ENCODE measurements at regions not wholly inside any gene's neighbourhood (a gene's known extent, or its start where the extent isn't known, plus 50 kb on each side); places are given as distances from the start of the nearest gene placed in this dataset.

DNA sequence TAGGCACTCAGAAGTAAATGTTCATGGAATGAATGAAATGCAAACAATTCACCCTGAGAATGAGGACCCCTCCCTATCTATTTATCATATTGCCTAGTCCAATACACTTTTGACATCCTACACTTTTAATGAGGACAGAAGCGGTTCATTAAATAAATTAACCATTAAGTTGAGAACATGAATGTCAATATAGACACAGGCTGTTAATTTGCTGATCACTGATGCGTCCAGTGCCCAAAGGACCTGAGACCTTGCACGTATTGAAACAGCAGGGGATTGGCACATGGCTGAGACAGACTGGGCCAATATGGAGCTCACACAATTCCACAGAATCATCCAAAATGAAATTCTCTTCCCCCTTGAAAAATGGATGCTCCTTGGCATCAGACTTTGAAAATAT lies 430.0 kb downstream of the SLC4A3 start:
- CTCF ChIA-PET = no interaction called here
- Mint-ChIP-seq H3K9me3 (peaks cover 0 to 17% (median 5%) of the 10 kb centered on the region in 11 donors), H3K27me3 (peaks cover 0 to 8% (median 4%) of the 10 kb centered on the region in 5 donors), H3K4me1 (peaks cover 0 to 1% (median 0%) of the 10 kb centered on the region in 7 donors), H3K36me3 (no peaks in the 10 kb centered on the region), H3K4me3 (no peak overlapping the region), H3K27ac (no peak overlapping the region)
- Histone ChIP-seq H3K4me1 (ENCODE audit: control insufficient read depth in 2 of 2, insufficient read depth in 2 of 2, low read length in 2 of 2) (no peaks in the 10 kb centered on the region), H3K4me3 (ENCODE audit: low read length) (no peak overlapping the region), H3K9me3 (ENCODE audit: control insufficient read depth in 2 of 3, low read length in 3 of 3) (no peaks in the 10 kb centered on the region), H3K27ac (ENCODE audit: low read depth, low read length) (no peak overlapping the region), H3K36me3 (ENCODE audit: control insufficient read depth in 2 of 3, insufficient read depth in 3 of 3, low read length in 3 of 3) (no peaks in the 10 kb centered on the region), H3K27me3 (ENCODE audit: control insufficient read depth in 2 of 2, insufficient read depth in 2 of 2, low read length in 2 of 2) (peaks cover 0 to 2% of the 10 kb centered on the region in 2 donors)
- no peak for DNase-seq
- no peak for ATAC-seq
- intact Hi-C loops (cut with micrococcal nuclease) = no loop called here
- POLR2A ChIA-PET = no interaction called here

DNA sequence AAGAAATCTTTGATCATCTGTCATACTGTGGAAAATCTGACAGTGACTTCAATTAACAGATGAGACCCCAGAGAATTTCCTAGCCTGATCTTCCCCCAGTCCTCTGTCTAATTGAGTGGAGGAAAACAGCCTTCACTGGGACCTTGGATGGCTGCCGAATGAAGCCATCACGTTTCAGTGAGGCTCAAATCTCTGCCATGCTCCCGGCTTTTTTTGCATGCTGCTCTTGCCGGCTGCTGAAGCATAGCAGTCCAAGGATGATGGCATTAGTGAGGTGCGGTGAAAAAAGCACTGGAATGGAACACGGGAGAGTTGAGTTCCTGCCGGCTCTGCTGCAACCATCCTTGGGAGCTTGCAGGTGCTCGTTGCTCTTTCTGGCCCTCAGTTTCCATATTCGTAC lies 430.5 kb downstream of the SLC4A3 start:
- Histone ChIP-seq H3K27ac (ENCODE audit: low read depth, low read length) (no peak overlapping the region), H3K9me3 (ENCODE audit: control insufficient read depth in 2 of 3, low read length in 3 of 3) (no peaks in the 10 kb centered on the region), H3K4me1 (ENCODE audit: control insufficient read depth in 2 of 2, insufficient read depth in 2 of 2, low read length in 2 of 2) (no peaks in the 10 kb centered on the region), H3K4me3 (ENCODE audit: low read length) (no peak overlapping the region), H3K36me3 (ENCODE audit: control insufficient read depth in 2 of 3, insufficient read depth in 3 of 3, low read length in 3 of 3) (no peaks in the 10 kb centered on the region), H3K27me3 (ENCODE audit: control insufficient read depth in 2 of 2, insufficient read depth in 2 of 2, low read length in 2 of 2) (no peaks in the 10 kb centered on the region)
- ChIA-PET POLR2A (no interaction called here), CTCF (no interaction called here)
- intact Hi-C loops (cut with micrococcal nuclease) = no loop called here
- peaks cover 0 to 17% (median 5%) of the 10 kb centered on the region in 11 donors for H3K9me3 Mint-ChIP-seq
- peaks cover 0 to 1% (median 0%) of the 10 kb centered on the region in 7 donors for H3K4me1 Mint-ChIP-seq
- peaks cover 0 to 8% (median 4%) of the 10 kb centered on the region in 5 donors for H3K27me3 Mint-ChIP-seq
- no peak overlapping the region for H3K4me3 Mint-ChIP-seq
- H3K27ac Mint-ChIP-seq = no peak overlapping the region
- H3K36me3 Mint-ChIP-seq = no peaks in the 10 kb centered on the region
- ATAC-seq (no peak), DNase-seq (no peak)

DNA sequence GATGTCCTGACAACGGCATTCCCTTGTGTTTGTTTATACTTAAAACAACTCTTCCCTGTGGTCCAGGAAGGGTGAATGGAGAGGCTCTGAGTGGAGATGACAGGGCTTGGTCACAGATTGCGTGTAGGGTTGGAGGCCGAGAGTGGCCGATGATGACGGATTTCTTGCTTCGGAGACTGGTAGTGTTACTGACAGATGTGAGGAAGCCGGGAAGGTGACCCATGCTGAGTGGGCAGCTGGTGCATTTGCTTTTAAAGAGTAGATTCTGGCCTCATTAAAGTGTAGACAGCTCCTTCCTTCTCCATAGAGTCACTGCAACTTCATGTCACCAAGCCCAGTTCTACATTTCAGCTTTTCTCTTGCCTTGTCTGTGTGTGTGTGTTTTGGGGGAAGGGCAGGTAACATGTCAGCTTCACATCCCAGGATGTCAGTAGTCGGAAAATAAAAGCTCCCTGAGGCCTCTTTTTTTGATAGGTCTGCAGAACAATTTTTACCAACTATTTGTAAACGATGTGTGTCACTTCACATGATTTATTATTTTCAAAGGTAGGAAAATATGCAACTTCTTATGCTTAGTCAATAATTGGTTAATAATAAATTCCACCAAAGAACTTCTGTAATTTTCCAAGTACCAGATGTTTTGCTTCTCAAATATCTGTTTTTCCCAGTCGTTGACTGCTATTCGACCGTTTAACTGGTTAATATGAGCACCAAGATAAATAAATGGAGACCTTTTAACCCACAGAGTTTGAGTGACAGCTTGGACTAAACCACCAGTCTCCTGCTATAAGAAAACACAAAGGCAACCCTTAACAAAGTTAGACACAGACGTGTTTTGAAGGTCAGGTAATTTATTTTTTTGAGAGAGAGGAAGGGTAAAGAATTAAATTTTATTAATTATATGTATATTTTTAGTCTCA lies 436.9 kb downstream of the SLC4A3 start:
- Histone ChIP-seq H3K4me1 (ENCODE audit: control insufficient read depth in 2 of 2, insufficient read depth in 2 of 2, low read length in 2 of 2) (no peaks in the 10 kb centered on the region), H3K36me3 (ENCODE audit: control insufficient read depth in 2 of 3, insufficient read depth in 3 of 3, low read length in 3 of 3) (no peaks in the 10 kb centered on the region), H3K27ac (ENCODE audit: low read depth, low read length) (no peak overlapping the region), H3K27me3 (ENCODE audit: control insufficient read depth in 2 of 2, insufficient read depth in 2 of 2, low read length in 2 of 2) (no peaks in the 10 kb centered on the region), H3K4me3 (ENCODE audit: low read length) (no peak overlapping the region), H3K9me3 (ENCODE audit: control insufficient read depth in 2 of 3, low read length in 3 of 3) (no peaks in the 10 kb centered on the region)
- Mint-ChIP-seq H3K27ac (no peak overlapping the region), H3K27me3 (peaks cover 0 to 6% (median 2%) of the 10 kb centered on the region in 5 donors), H3K4me3 (no peak overlapping the region), H3K36me3 (no peaks in the 10 kb centered on the region), H3K9me3 (peaks cover 0 to 5% (median 0%) of the 10 kb centered on the region in 11 donors), H3K4me1 (no peaks in the 10 kb centered on the region)
- ATAC-seq (no peak), DNase-seq (no peak)
- ChIA-PET CTCF (no interaction called here), POLR2A (no interaction called here)
- intact Hi-C loops (cut with micrococcal nuclease) = no loop called here

DNA sequence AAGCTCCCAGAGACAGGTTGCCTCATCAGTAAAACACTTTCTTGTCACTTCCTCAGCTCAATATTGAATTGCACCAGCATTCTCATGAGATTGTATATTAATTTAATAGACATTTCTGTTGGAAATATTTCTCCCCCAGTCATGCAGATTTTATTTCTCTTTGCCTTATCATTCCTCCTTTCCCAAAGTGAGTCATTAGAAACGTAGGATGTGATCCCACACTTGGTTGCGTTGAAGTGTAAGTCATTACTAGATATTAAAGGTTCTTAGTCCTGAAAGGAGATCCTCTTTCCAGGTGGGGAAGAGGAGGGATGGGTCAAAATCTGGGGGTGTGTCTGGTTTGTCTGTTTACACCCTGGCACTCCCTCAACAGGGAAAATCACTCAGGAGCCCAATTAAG lies 438.2 kb downstream of the SLC4A3 start:
- no peaks in the 10 kb centered on the region for H3K27me3 ChIP-seq (ENCODE audit: control insufficient read depth in 2 of 2, insufficient read depth in 2 of 2, low read length in 2 of 2)
- peaks cover 0 to 5% (median 0%) of the 10 kb centered on the region in 11 donors for H3K9me3 Mint-ChIP-seq
- H3K36me3 ChIP-seq (ENCODE audit: control insufficient read depth in 2 of 3, insufficient read depth in 3 of 3, low read length in 3 of 3) = no peaks in the 10 kb centered on the region
- H3K27me3 Mint-ChIP-seq = peaks cover 0 to 4% (median 0%) of the 10 kb centered on the region in 5 donors
- H3K27ac ChIP-seq (ENCODE audit: low read depth, low read length) = no peak overlapping the region
- ATAC-seq (no peak), DNase-seq (no peak)
- H3K4me3 Mint-ChIP-seq = no peak overlapping the region
- no peaks in the 10 kb centered on the region for H3K9me3 ChIP-seq (ENCODE audit: control insufficient read depth in 2 of 3, low read length in 3 of 3)
- no peak overlapping the region for H3K27ac Mint-ChIP-seq
- no peaks in the 10 kb centered on the region for H3K4me1 Mint-ChIP-seq
- no peaks in the 10 kb centered on the region for H3K36me3 Mint-ChIP-seq
- CTCF ChIA-PET = no interaction called here
- H3K4me3 ChIP-seq (ENCODE audit: low read length) = no peak overlapping the region
- no peaks in the 10 kb centered on the region for H3K4me1 ChIP-seq (ENCODE audit: control insufficient read depth in 2 of 2, insufficient read depth in 2 of 2, low read length in 2 of 2)
- intact Hi-C loops (cut with micrococcal nuclease) = no loop called here
- POLR2A ChIA-PET = no interaction called here

DNA sequence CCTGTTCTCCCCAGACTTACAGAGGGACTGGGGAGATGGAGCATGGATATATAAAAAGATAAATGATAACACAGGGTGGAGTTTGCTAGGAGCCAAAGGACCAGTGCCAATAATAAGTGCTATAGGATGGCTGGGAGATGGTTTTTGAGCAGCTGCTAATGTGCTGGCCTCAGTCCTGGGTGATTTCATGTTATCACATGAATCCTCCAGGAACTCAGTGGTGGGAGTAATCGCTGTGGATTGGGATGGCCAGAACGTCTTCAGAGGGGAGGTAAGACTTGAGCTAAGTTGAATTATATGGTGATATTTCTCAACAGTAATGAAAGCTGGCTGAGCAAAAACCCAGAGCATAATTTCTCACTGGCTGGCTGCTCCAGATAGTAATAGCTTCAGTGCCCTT lies 441.4 kb downstream of the SLC4A3 start:
- Histone ChIP-seq H3K36me3 (ENCODE audit: control insufficient read depth in 2 of 3, insufficient read depth in 3 of 3, low read length in 3 of 3) (no peaks in the 10 kb centered on the region), H3K4me1 (ENCODE audit: control insufficient read depth in 2 of 2, insufficient read depth in 2 of 2, low read length in 2 of 2) (no peaks in the 10 kb centered on the region), H3K9me3 (ENCODE audit: control insufficient read depth in 2 of 3, low read length in 3 of 3) (no peaks in the 10 kb centered on the region), H3K27me3 (ENCODE audit: control insufficient read depth in 2 of 2, insufficient read depth in 2 of 2, low read length in 2 of 2) (no peaks in the 10 kb centered on the region), H3K4me3 (ENCODE audit: low read length) (no peak overlapping the region), H3K27ac (ENCODE audit: low read depth, low read length) (no peak overlapping the region)
- ChIA-PET CTCF (no interaction called here), POLR2A (no interaction called here)
- no peak overlapping the region for H3K4me3 Mint-ChIP-seq
- intact Hi-C loops (cut with micrococcal nuclease) = no loop called here
- peaks cover 0 to 3% (median 0%) of the 10 kb centered on the region in 5 donors for H3K27me3 Mint-ChIP-seq
- no peak for DNase-seq
- H3K4me1 Mint-ChIP-seq = no peaks in the 10 kb centered on the region
- no peaks in the 10 kb centered on the region for H3K36me3 Mint-ChIP-seq
- H3K27ac Mint-ChIP-seq = no peak overlapping the region
- peaks cover 0 to 5% (median 0%) of the 10 kb centered on the region in 11 donors for H3K9me3 Mint-ChIP-seq
- no peak for ATAC-seq

DNA sequence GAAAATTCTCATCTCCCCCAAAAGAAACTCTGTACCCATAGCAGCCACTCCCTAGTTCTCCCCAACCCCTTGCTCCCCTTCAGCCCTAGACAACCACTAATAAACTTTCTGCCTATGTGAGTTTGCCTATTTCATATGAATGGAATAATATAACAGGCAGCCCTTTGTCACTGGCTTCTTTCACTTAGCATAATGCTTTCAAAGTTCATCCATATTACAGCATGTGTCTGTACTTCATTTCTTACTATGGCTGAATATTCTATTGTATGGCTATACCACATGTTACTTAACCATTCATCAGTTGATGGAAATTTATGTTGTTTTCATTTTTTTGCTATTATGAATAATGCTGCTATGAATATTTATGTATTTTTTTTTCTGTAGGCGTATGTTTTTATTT lies 442.9 kb downstream of the SLC4A3 start:
- Histone ChIP-seq H3K4me1 (ENCODE audit: control insufficient read depth in 2 of 2, insufficient read depth in 2 of 2, low read length in 2 of 2) (no peaks in the 10 kb centered on the region), H3K27ac (ENCODE audit: low read depth, low read length) (no peak overlapping the region), H3K27me3 (ENCODE audit: control insufficient read depth in 2 of 2, insufficient read depth in 2 of 2, low read length in 2 of 2) (no peaks in the 10 kb centered on the region), H3K9me3 (ENCODE audit: control insufficient read depth in 2 of 3, low read length in 3 of 3) (no peaks in the 10 kb centered on the region), H3K4me3 (ENCODE audit: low read length) (no peak overlapping the region), H3K36me3 (ENCODE audit: control insufficient read depth in 2 of 3, insufficient read depth in 3 of 3, low read length in 3 of 3) (no peaks in the 10 kb centered on the region)
- Mint-ChIP-seq H3K27me3 (peaks cover 0 to 8% (median 0%) of the 10 kb centered on the region in 5 donors), H3K4me3 (no peak overlapping the region), H3K9me3 (peaks cover 0 to 4% (median 0%) of the 10 kb centered on the region in 11 donors), H3K27ac (no peak overlapping the region), H3K36me3 (no peaks in the 10 kb centered on the region), H3K4me1 (no peaks in the 10 kb centered on the region)
- intact Hi-C loops (cut with micrococcal nuclease) = no loop called here
- ChIA-PET POLR2A (no interaction called here), CTCF (no interaction called here)
- ATAC-seq (no peak), DNase-seq (no peak)

DNA sequence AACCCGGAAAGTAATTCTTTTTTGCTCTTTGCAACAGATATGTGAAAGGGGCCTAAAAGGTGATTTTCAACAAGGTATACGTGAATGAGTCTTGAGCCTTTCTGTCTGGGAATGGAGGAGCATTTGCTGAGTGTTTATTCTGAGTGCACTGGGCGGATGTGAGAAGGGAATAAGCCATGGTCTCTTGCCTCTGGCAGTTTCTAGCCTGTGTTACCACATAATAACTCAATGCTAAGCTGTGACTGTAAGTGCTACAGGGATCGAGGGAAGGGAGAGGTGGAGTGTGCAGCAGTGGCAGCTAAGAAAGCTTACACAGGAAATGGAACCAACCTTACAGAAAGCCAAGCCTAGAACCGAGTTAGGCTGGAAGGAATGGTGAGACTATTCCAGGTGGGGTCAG lies 444.3 kb downstream of the SLC4A3 start:
- ATAC-seq (no peak), DNase-seq (no peak)
- Mint-ChIP-seq H3K27ac (no peak overlapping the region), H3K9me3 (peaks cover 0 to 4% (median 0%) of the 10 kb centered on the region in 11 donors), H3K4me3 (no peak overlapping the region), H3K27me3 (peaks cover 0 to 12% (median 0%) of the 10 kb centered on the region in 5 donors), H3K36me3 (no peaks in the 10 kb centered on the region), H3K4me1 (no peaks in the 10 kb centered on the region)
- Histone ChIP-seq H3K4me1 (ENCODE audit: control insufficient read depth in 2 of 2, insufficient read depth in 2 of 2, low read length in 2 of 2) (no peaks in the 10 kb centered on the region), H3K9me3 (ENCODE audit: control insufficient read depth in 2 of 3, low read length in 3 of 3) (no peaks in the 10 kb centered on the region), H3K36me3 (ENCODE audit: control insufficient read depth in 2 of 3, insufficient read depth in 3 of 3, low read length in 3 of 3) (no peaks in the 10 kb centered on the region), H3K4me3 (ENCODE audit: low read length) (no peak overlapping the region), H3K27me3 (ENCODE audit: control insufficient read depth in 2 of 2, insufficient read depth in 2 of 2, low read length in 2 of 2) (no peaks in the 10 kb centered on the region), H3K27ac (ENCODE audit: low read depth, low read length) (no peak overlapping the region)
- ChIA-PET POLR2A (no interaction called here), CTCF (no interaction called here)
- intact Hi-C loops (cut with micrococcal nuclease) = no loop called here
